AG09309 (cell line): ENCODE measurements at regions not wholly inside any gene's neighbourhood (a gene's known extent, or its start where the extent isn't known, plus 50 kb on each side); places are given as distances from the start of the nearest gene placed in this dataset.
"Not testable (repeated sequence)": the region's sequence is repeated elsewhere in the genome, so short reads cannot be mapped to it uniquely, and the experiment has no call there.

ENCODE experiments used
- DNase-seq: peaks from one replicate; pipeline ENCODE4 v3.0.0-alpha.2; 2010; ENCODE audit warnings: low read depth
- H3K4me3 ChIP-seq: 2 replicates; pipeline ENCODE4 v1.5.1; 2011; ENCODE audit warnings: mild to moderate bottlenecking, low read depth, low read length, moderate library complexity; ENCODE audit not compliant: control insufficient read depth
- CTCF ChIP-seq: IDR thresholded peaks from 2 replicates; pipeline ENCODE4 v1.5.1; 2011; ENCODE audit warnings: mild to moderate bottlenecking, low read depth, low read length, inconsistent platforms; ENCODE audit not compliant: insufficient read depth, control insufficient read depth; ENCODE audit errors: missing control alignments

- no peak overlapping the region for H3K4me3 ChIP-seq
- no peak for DNase-seq
- no peak for TF ChIP-seq CTCF
Observed at GRCh38 chr12:5102806-5103205, 59.1 kb downstream of the KCNA5 start.

- H3K4me3 ChIP-seq, result no peak overlapping the region
- no peak for DNase-seq
- TF ChIP-seq CTCF, result no peak
Observed at GRCh38 chr12:5110345-5110744, 66.7 kb downstream of the KCNA5 start.

GRCh38 chr12:5114436-5114835 is 70.8 kb downstream of the KCNA5 start:
- no peak overlapping the region for H3K4me3 ChIP-seq
- TF ChIP-seq CTCF, result no peak
- no peak for DNase-seq

- not testable (repeated sequence) for DNase-seq, H3K4me3 ChIP-seq
Observed at GRCh38 chr12:5121784-5122183, 78.1 kb downstream of the KCNA5 start.

GRCh38 chr12:5122256-5122831 is 78.7 kb downstream of the KCNA5 start:
- H3K4me3 ChIP-seq, DNase-seq: not testable (repeated sequence)

GRCh38 chr12:5123921-5124320 is 80.2 kb downstream of the KCNA5 start:
- DNase-seq, result no peak
- no peak for TF ChIP-seq CTCF
- H3K4me3 ChIP-seq, result no peak overlapping the region

- no peak for TF ChIP-seq CTCF
- no peak overlapping the region for H3K4me3 ChIP-seq
- no peak for DNase-seq
Observed at GRCh38 chr12:5124401-5124800, 80.7 kb downstream of the KCNA5 start.

- no peak overlapping the region for H3K4me3 ChIP-seq
- no peak for TF ChIP-seq CTCF
- DNase-seq, result no peak
Observed at GRCh38 chr12:5134861-5135525, 91.3 kb downstream of the KCNA5 start.
